SW 1271 (cell line): ENCODE measurements at regions not wholly inside any gene's neighbourhood (a gene's known extent, or its start where the extent isn't known, plus 50 kb on each side); places are given as distances from the start of the nearest gene placed in this dataset.

Experiments
- DNase-seq, 2 experiments: peaks; one replicate each; lab custom pipeline; 2025; lab: John Stamatoyannopoulos, UW

DNA sequence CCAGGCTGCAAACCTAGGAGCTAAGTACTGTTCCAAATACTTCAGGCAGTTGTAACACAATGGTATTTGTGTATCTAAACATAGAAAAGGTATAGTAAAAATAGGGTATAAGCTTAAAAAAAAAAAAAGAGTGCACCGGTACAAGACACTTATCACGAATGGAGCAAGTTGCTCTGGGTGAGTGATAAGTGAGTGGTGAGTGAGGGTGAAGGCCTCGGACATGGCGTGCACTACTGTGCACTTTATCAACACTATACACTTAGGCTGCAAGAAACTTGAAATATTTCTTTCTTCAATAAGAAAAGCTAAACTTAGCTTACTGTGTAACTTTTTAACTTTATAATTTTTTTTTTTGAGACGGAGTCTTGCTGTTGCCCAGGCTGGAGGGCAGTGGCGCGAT lies 159.5 kb upstream of the PDE10A start:
- no peak for DNase-seq

- no peak for DNase-seq
These were observed 158.7 kb upstream of the PDE10A start for GRCh38 chr6:165821754-165822153.

- DNase-seq = no peak
These were observed 157.9 kb upstream of the PDE10A start for GRCh38 chr6:165820934-165821333.

GRCh38 chr6:165820407-165820806 lies 157.4 kb upstream of the PDE10A start:
- DNase-seq = no peak

GRCh38 chr6:165819394-165819793 lies 156.4 kb upstream of the PDE10A start:
- no peak for DNase-seq

DNA sequence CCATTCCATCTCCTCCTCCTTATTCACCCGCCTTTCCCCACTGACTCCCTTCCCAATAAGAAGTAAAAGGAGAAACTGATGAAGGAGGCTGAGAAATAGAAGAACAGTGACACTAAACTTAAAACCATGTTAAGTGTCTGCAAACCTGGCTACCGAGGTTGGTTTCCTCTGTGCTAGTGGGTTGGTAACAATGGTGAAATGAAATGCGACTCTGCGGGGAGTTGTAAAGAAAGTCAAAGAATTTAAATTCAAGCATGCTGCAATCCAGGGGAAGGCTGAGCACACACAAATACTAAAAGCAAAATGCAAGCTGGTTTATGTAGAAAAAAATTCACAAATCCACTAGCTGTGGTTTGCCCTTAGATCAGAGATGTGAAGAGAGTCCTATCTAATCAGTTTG lies 155.2 kb upstream of the PDE10A start:
- DNase-seq = no peak

GRCh38 chr6:165817771-165818170 lies 154.7 kb upstream of the PDE10A start:
- no peak for DNase-seq

- no peak for DNase-seq
These were observed 154.1 kb upstream of the PDE10A start for GRCh38 chr6:165817148-165817547.

- DNase-seq = no peak
These were observed 151.6 kb upstream of the PDE10A start for GRCh38 chr6:165814679-165815078.

DNA sequence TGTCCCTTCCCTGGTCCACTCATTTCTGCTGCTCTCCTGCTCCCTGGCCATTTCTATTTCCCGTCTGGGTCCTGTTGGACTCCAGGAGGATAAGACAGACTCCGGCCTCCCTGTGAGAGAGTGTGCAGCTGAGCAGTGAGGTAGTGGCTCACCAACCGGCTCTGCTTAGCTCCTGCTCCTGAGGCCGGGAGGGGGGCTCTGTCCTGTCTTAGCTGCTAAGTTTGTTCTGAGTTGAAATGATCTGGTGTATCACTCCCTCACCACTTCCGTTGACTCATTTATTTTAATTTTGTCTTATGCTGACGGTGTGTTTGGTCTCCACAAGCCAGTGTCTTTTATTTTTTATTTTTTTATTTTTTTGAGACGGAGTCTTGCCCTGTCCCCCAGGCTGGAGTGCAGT lies 148.5 kb upstream of the PDE10A start:
- DNase-seq = no peak

GRCh38 chr6:165808021-165808420 lies 145.0 kb upstream of the PDE10A start:
- DNase-seq = no peak

DNA sequence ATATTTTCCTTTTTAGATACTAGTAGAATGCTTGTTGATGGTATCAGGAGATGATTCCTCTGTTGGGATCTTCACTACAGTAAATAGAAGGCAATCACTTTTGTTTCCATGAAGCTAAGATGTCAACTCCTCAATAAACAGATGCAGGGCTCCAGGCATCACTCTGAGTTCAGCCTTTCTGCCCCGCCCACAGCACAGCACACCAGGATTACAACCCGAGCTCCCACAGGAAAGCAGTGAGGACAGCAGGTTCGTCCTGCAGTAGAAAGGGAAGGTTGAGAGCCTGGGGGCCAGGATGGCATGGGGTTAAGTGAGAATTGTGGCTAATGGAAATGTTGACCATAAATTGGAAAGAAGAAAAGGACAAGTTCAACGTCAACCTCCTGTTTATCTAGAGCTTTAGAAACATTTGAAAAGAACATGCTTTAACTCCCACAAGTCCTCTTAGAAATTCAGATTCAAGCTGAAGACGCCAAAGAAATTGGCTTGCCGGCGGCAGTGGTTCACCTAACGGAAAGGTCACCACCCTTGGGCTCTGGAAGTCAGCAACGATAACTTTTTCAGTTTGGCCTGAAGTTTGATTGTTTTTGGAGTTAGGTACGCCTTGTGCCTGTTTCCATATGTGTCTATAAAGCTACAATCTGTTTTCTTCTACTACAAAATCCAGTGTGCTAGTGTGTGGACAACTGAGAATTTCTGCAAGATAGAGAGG lies 144.4 kb upstream of the PDE10A start:
- DNase-seq = no peak

GRCh38 chr6:165806126-165806810 lies 143.2 kb upstream of the PDE10A start:
- DNase-seq = no peak

GRCh38 chr6:165805636-165806035 lies 142.6 kb upstream of the PDE10A start:
- no peak for DNase-seq

- no peak for DNase-seq
These were observed 142.1 kb upstream of the PDE10A start for GRCh38 chr6:165805067-165805555.

DNA sequence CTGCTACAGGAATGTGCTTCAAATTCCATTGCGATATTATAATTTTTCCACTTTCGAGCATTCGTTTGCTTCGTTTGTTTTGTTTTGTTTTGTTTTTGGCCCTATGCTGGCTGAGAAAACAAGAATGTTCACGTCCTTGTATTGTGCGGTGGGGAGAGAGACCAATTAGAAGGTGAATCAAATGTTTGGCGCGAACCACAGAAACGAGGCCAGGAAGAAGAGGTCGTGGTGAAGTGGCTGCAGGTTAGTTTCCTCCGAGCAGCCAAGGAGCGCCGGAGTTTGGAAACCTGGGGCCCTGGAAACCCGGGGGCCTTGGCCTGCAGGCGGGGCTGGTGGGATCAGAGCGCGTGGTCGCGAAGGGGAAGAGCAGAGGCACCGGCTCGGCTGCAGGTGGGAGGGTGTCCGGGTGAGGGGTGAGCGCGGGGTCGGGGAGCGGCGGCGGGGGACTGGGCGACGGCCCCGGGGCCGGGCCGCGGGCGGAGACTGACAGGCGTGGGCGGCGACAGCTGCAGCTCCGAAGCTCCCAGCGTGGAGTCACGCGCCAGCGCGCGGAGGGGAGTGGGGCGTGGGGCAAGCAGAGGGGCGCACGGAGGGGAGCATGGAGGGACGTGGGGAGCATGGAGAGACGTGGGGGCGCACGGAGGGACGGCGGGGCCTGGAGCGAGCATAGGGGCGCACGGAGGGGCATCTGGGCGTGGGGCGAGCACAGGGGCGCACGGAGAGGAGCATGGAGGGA lies 141.5 kb upstream of the PDE10A start:
- no peak for DNase-seq

- no peak for DNase-seq
These were observed 137.3 kb upstream of the PDE10A start for GRCh38 chr6:165800337-165800736.

GRCh38 chr6:165799391-165800153 lies 136.5 kb upstream of the PDE10A start:
- no peak for DNase-seq

DNA sequence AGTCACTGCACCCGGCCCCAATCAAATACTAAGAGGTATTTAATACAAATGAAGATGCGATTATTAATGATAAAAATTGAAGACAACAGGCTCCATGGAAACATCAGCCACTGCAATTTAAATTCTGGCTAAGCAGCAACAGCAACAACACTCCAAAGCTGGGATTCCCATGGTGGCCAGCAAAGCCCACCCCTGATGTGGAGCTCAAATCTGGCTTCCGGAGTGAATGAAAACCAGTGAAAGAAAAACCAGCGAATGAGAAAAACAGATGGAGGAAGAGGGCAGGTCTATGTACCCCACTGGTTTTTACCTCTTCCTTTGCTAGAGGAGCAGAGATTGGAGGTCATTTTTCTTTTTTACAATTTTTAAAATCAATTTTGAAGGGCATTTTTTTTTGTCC lies 135.9 kb upstream of the PDE10A start:
- no peak for DNase-seq

- DNase-seq = no peak
These were observed 131.1 kb upstream of the PDE10A start for GRCh38 chr6:165794179-165794601.

DNA sequence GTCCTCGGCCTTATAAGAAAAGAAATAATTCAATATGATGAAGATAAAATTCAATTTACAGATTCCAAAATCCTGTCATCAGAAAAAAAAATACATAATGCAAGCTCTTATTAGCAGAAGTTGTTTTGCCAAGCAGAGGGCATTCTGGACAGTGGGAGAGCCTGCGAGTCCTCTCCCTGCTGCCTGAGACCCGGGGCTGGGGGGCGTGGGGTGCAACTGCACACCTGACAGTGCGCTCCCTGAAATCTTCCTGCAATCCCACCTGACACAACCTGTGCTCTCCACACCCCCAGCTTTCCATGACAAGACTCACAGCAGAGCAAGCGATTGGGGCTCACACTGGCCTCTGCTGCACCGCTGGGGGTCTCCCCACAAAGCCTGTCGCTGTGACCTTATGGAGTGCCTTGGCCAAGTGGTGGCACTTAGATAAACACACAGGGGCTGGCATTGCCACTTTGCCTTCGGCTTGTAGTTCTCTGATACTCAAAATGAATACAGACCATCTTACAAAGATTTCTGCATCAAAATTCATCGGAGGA lies 130.3 kb upstream of the PDE10A start:
- DNase-seq = no peak

GRCh38 chr6:165791876-165792437 lies 128.9 kb upstream of the PDE10A start:
- DNase-seq = no peak
